IMR-90 (cell line): ENCODE measurements at regions not wholly inside any gene's neighbourhood (a gene's known extent, or its start where the extent isn't known, plus 50 kb on each side); places are given as distances from the start of the nearest gene placed in this dataset.

ENCODE experiments used
- ATAC-seq: fragments of 200-7000 bp; cut with Tn5 transposase; 2 replicates; pipeline ENCODE4 v1.9.1; 2020; ENCODE audit warnings: low read depth, mild to moderate bottlenecking, moderate library complexity
- BruUV-seq: library from RNA; stranded (reverse); fragments of 400-500 nt; replicated peaks from 2 replicates; lab custom pipeline; 2021; lab: Mats Ljungman, UMichigan
- CTCF ChIA-PET: fragments of 300-600 bp; formaldehyde crosslinking; extraction: SDS; loops from one replicate; lab custom pipeline; 2021; ENCODE audit warnings: antibody characterized with exemption; lab: Yijun Ruan, JAX
- POLR2A ChIA-PET: fragments of 300-600 bp; sonication (Branson Sonifier 250); formaldehyde crosslinking; loops from one replicate; lab custom pipeline; 2022; ENCODE audit warnings: antibody characterized with exemption; ENCODE audit not compliant: unreplicated experiment; lab: Charles Lee
- DNase-seq: peaks from one replicate; pipeline ENCODE4 v3.0.0; 2013
- H2AFZ ChIP-seq: replicated peaks from 2 replicates; pipeline ENCODE3; 2013; ENCODE audit warnings: low read length, mild to moderate bottlenecking; ENCODE audit not compliant: poor library complexity
- H2AK5ac ChIP-seq: 2 replicates; pipeline ENCODE4 v1.6.1; 2013; ENCODE audit warnings: low read depth, low read length, inconsistent platforms
- H2AK9ac ChIP-seq: replicated peaks from 2 replicates; pipeline ENCODE3; 2013; ENCODE audit warnings: mild to moderate bottlenecking, low read depth, low read length, moderate library complexity; ENCODE audit not compliant: poor library complexity
- H2BK120ac ChIP-seq: 2 replicates; pipeline ENCODE4 v1.6.1; 2013; ENCODE audit warnings: low read depth, low read length, inconsistent platforms
- H2BK15ac ChIP-seq: 3 replicates; pipeline ENCODE4 v1.6.1; 2013; ENCODE audit warnings: low read depth, low read length, inconsistent platforms
- H2BK20ac ChIP-seq: 2 replicates; pipeline ENCODE4 v1.6.1; 2013; ENCODE audit warnings: low read depth, mild to moderate bottlenecking, inconsistent platforms, low read length, moderate library complexity
- H2BK5ac ChIP-seq: 2 replicates; pipeline ENCODE4 v1.6.1; 2013; ENCODE audit warnings: mild to moderate bottlenecking, low read depth, low read length, inconsistent platforms; ENCODE audit not compliant: poor library complexity, severe bottlenecking
- H3K14ac ChIP-seq: replicated peaks from 2 replicates; pipeline ENCODE4 v1.6.1; 2013; ENCODE audit warnings: low read depth, low read length, inconsistent platforms
- H3K18ac ChIP-seq: 2 replicates; pipeline ENCODE4 v1.6.1; 2013; ENCODE audit warnings: low read depth, low read length, control low read depth
- H3K23ac ChIP-seq: 2 replicates; pipeline ENCODE4 v1.6.1; 2013; ENCODE audit warnings: low read depth, low read length, inconsistent platforms
- H3K27ac ChIP-seq: 2 replicates; pipeline ENCODE4 v1.5.1; 2013; ENCODE audit warnings: mild to moderate bottlenecking, control low read depth, low read length; ENCODE audit not compliant: insufficient read depth
- H3K27me3 ChIP-seq: 2 replicates; pipeline ENCODE4 v1.6.1; 2013; ENCODE audit warnings: low read length; ENCODE audit not compliant: control insufficient read depth, insufficient read depth
- H3K36me3 ChIP-seq: 2 replicates; pipeline ENCODE4 v1.6.1; 2013; ENCODE audit warnings: low read length, mixed read lengths; ENCODE audit not compliant: control insufficient read depth, insufficient read depth
- H3K4ac ChIP-seq: 2 replicates; pipeline ENCODE4 v1.6.1; 2013; ENCODE audit warnings: low read depth, low read length, inconsistent platforms
- H3K4me1 ChIP-seq: 2 replicates; pipeline ENCODE4 v1.6.1; 2013; ENCODE audit warnings: low read length, mixed read lengths; ENCODE audit not compliant: control insufficient read depth, insufficient read depth
- H3K4me2 ChIP-seq: 2 replicates; pipeline ENCODE4 v1.6.1; 2013; ENCODE audit warnings: low read depth, mild to moderate bottlenecking, control low read depth, low read length, moderate library complexity
- H3K4me3 ChIP-seq: 2 replicates; pipeline ENCODE4 v1.5.1; 2013; ENCODE audit warnings: low read depth, mild to moderate bottlenecking, control low read depth, low read length, moderate library complexity; ENCODE audit not compliant: insufficient read depth
- H3K56ac ChIP-seq: 2 replicates; pipeline ENCODE4 v1.6.1; 2013; ENCODE audit warnings: low read length, inconsistent platforms; ENCODE audit not compliant: insufficient read depth; ENCODE audit errors: extremely low read depth
- H3K79me1 ChIP-seq, 2 experiments: 2 replicates each; pipeline ENCODE4 v1.6.1; 2013; ENCODE audit warnings: low read length in 2 of 2, inconsistent platforms in 1 of 2, low read depth in 1 of 2
- H3K9ac ChIP-seq: 2 replicates; pipeline ENCODE4 v1.6.1; 2013; ENCODE audit warnings: low read depth, low read length, control low read depth
- H3K9me1 ChIP-seq: 2 replicates; pipeline ENCODE4 v1.6.1; 2013; ENCODE audit warnings: low read length, inconsistent platforms; ENCODE audit not compliant: insufficient read depth
- H3K9me3 ChIP-seq: 2 replicates; pipeline ENCODE4 v1.6.1; 2013; ENCODE audit warnings: low read length; ENCODE audit not compliant: control insufficient read depth, insufficient read depth
- H4K20me1 ChIP-seq: 2 replicates; pipeline ENCODE4 v1.6.1; 2013; ENCODE audit warnings: low read length, inconsistent platforms; ENCODE audit not compliant: insufficient read depth
- H4K5ac ChIP-seq: 2 replicates; pipeline ENCODE4 v1.6.1; 2013; ENCODE audit warnings: mild to moderate bottlenecking, low read depth, low read length, control low read depth
- H4K8ac ChIP-seq, 2 experiments: 2 replicates each; pipeline ENCODE4 v1.6.1; 2013; ENCODE audit warnings: low read depth in 2 of 2, low read length in 2 of 2, control low read depth in 1 of 2, inconsistent platforms in 1 of 2
- H4K91ac ChIP-seq: 2 replicates; pipeline ENCODE4 v1.6.1; 2013; ENCODE audit warnings: low read depth, low read length, inconsistent platforms; ENCODE audit not compliant: insufficient read depth
- CEBPB ChIP-seq: IDR thresholded peaks from 2 replicates; pipeline ENCODE4 v1.6.1; 2012; ENCODE audit warnings: low read depth, low read length, improper control_type of control experiment
- CHD1 ChIP-seq: IDR thresholded peaks from 2 replicates; pipeline ENCODE4 v1.6.1; 2012; ENCODE audit warnings: low read depth, low read length, improper control_type of control experiment
- RAD21 ChIP-seq: IDR thresholded peaks from 2 replicates; pipeline ENCODE4 v1.6.1; 2012; ENCODE audit warnings: low read length, improper control_type of control experiment
- RCOR1 ChIP-seq: IDR thresholded peaks from 2 replicates; pipeline ENCODE4 v1.6.1; 2012; ENCODE audit warnings: mild to moderate bottlenecking, low read length, improper control_type of control experiment; ENCODE audit not compliant: insufficient replicate concordance
- WGBS, 2 experiments: methylation state at CpG; one replicate each; pipeline versions ENCODE4 v1.1.5 to v1.1.7; 2013; ENCODE audit warnings: missing lambda C conversion rate in 2 of 2; ENCODE audit not compliant: insufficient read length in 1 of 2; ENCODE audit errors: extremely low coverage in 2 of 2; 5-methylcytosine and 5-hydroxymethylcytosine counted together
- dilution Hi-C: fragments of 300-500 bp; cut with HindIII; formaldehyde crosslinking; loops from one replicate; pipeline ENCODE4 v1.14.3; 2018; ENCODE audit warnings: low sequenced_read_pairs; ENCODE audit not compliant: unreplicated experiment
- in situ Hi-C: fragments of 300-500 bp; cut with MboI; formaldehyde crosslinking; loops from 3 replicates; pipeline ENCODE4 v1.14.3; 2019; ENCODE audit warnings: low sequenced_read_pairs, inconsistent platforms, mixed read lengths
- intact Hi-C: fragments of 100-400 bp; cut with micrococcal nuclease; formaldehyde crosslinking; loops from 2 replicates; pipeline ENCODE4 v1.10.0; 2022
- TF ChIP-seq, protein P1 (sequence below): fragments of 150-350 bp; IDR thresholded peaks from 2 replicates; pipeline ENCODE4 v1.6.1; 2016; ENCODE audit warnings: low read depth, mild to moderate bottlenecking, low read length, moderate library complexity, borderline replicate concordance

DNA sequence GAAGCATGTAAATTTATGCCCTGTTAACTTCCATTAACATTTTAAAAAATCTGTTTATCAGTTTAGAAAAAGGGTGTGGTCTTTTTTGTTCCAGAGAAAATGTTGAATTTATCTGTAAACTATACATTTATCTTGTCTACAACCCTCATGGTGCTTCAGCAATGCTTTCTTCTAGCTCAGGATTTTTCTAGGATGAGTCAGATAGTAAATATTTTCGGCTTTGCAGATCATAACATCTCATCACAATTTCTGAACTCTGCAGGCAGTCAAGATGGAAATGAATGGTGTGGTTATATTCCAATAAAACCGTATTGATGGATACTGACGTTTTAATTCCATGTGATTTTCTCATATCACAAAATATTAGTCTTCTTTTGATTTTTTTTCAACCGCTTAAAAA, 70.5 kb upstream of the FOXB1 start:
- Histone ChIP-seq H3K4me1 (no peaks in the 10 kb centered on the region), H4K20me1 (no peaks in the 10 kb centered on the region), H3K23ac (no peak overlapping the region), H3K27me3 (no peaks in the 10 kb centered on the region), H2BK5ac (no peak overlapping the region), H3K9me3 (no peaks in the 10 kb centered on the region), H2BK120ac (no peak overlapping the region), H2AFZ (no peak overlapping the region), H3K79me1 (no peaks in the 10 kb centered on the region), H2BK15ac (no peak overlapping the region), H3K9ac (no peak overlapping the region), H3K9me1 (no peaks in the 10 kb centered on the region), H3K36me3 (no peaks in the 10 kb centered on the region), H3K4me2 (no peak overlapping the region), H2BK20ac (no peak overlapping the region), H2AK9ac (no peak overlapping the region), H4K5ac (no peak overlapping the region), H3K4ac (no peak overlapping the region), H3K56ac (no peak overlapping the region), H4K91ac (no peak overlapping the region), H3K14ac (no peak overlapping the region), H4K8ac (no peak overlapping the region), H2AK5ac (no peak overlapping the region), H3K18ac (no peak overlapping the region), H3K27ac (no peak overlapping the region), H3K4me3 (no peak overlapping the region)
- intact Hi-C loops: no loop called here
- ChIA-PET POLR2A (no interaction called here), CTCF (no interaction called here)
- dilution Hi-C loops: no loop called here
- WGBS, 2 experiments: no CpG with 5 or more reads among the region's 4 CpGs
- ATAC-seq (no peak), DNase-seq (no peak)
- TF ChIP-seq RCOR1 (no peak), RAD21 (no peak), CEBPB (no peak), CHD1 (no peak)
- TF ChIP-seq, protein P1, sequence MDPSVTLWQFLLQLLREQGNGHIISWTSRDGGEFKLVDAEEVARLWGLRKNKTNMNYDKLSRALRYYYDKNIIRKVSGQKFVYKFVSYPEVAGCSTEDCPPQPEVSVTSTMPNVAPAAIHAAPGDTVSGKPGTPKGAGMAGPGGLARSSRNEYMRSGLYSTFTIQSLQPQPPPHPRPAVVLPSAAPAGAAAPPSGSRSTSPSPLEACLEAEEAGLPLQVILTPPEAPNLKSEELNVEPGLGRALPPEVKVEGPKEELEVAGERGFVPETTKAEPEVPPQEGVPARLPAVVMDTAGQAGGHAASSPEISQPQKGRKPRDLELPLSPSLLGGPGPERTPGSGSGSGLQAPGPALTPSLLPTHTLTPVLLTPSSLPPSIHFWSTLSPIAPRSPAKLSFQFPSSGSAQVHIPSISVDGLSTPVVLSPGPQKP: no peak
- no TSS peak for BruUV-seq
- in situ Hi-C loops: no loop called here
